Vagina (tissue), 2 donors: ENCODE measurements at regions not wholly inside any gene's neighbourhood (a gene's known extent, or its start where the extent isn't known, plus 50 kb on each side); places are given as distances from the start of the nearest gene placed in this dataset.

ENCODE experiments used
- POLR2AphosphoS5 ChIP-seq, 2 donors: sonication (generic); formaldehyde crosslinking; IDR thresholded peaks; one replicate each; pipeline ENCODE4 v1.9.0; 2017; ENCODE audit warnings: antibody characterized with exemption in 2 of 2, mild to moderate bottlenecking in 2 of 2, low read depth in 1 of 2; ENCODE audit not compliant: insufficient read depth in 1 of 2
- TF ChIP-seq, protein P1 (sequence below), 3 experiments: fragments of 450-650 bp in 2 of 3; fragments of 200-600 bp in 1 of 3; sonication (generic) in 1 of 3; IDR thresholded peaks; one replicate each; pipeline ENCODE4 v1.5.1; 2017 to 2019; ENCODE audit warnings: antibody characterized with exemption in 3 of 3, mild to moderate bottlenecking in 2 of 3, moderate library complexity in 2 of 3

GRCh38 chr9:65405253-65405652 is 120.2 kb upstream of the FOXD4L5 start:
- TF ChIP-seq, protein P1, sequence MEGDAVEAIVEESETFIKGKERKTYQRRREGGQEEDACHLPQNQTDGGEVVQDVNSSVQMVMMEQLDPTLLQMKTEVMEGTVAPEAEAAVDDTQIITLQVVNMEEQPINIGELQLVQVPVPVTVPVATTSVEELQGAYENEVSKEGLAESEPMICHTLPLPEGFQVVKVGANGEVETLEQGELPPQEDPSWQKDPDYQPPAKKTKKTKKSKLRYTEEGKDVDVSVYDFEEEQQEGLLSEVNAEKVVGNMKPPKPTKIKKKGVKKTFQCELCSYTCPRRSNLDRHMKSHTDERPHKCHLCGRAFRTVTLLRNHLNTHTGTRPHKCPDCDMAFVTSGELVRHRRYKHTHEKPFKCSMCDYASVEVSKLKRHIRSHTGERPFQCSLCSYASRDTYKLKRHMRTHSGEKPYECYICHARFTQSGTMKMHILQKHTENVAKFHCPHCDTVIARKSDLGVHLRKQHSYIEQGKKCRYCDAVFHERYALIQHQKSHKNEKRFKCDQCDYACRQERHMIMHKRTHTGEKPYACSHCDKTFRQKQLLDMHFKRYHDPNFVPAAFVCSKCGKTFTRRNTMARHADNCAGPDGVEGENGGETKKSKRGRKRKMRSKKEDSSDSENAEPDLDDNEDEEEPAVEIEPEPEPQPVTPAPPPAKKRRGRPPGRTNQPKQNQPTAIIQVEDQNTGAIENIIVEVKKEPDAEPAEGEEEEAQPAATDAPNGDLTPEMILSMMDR (IDR thresholded peaks at IDR 0.05) = no peak
- no peak for TF ChIP-seq POLR2AphosphoS5 (IDR thresholded peaks at IDR 0.05; ENCODE audit: insufficient read depth in 1 of 2, low read depth in 1 of 2)
